ENCODE measurements at regions not wholly inside any gene's neighbourhood (a gene's known extent, or its start where the extent isn't known, plus 50 kb on each side); places are given as distances from the start of the nearest gene placed in this dataset.

DNA sequence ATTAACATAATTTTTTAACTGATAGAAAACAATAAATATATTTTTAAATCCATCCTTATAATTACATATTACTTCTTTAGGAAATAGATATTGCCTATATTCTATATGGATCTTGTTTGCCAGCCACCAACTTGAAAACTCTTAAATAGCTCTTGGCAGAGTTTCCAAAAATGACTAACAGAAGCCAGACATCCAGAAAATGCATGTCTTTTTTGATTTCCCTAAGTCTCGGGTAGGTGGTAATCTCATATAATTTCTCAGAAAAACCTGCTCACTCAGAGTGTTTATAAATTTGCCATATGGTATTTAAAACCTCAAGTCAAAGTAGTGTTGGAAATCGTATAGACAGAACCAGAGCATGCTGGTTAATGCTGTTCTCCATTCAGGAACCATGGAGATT lies 360.4 kb upstream of the FOXG1 start:
- Histone ChIP-seq H3K36me3 (ENCODE audit: control insufficient read depth, insufficient read depth, low read length) (no peaks in the 10 kb centered on the region), H3K4me2 (ENCODE audit: low read length) (no peak overlapping the region), H3K27me3 (ENCODE audit: control insufficient read depth, insufficient read depth, low read length) (no peaks in the 10 kb centered on the region), H3K9me3 (ENCODE audit: control insufficient read depth, low read length) (no peaks in the 10 kb centered on the region), H3K4me3 (ENCODE audit: low read depth, low read length) (no peak overlapping the region), H3K9ac (no peak overlapping the region), H3K4me1 (no peaks in the 10 kb centered on the region), H2AFZ (no peak overlapping the region), H3K27ac (no peak overlapping the region), H3K79me2 (no peaks in the 10 kb centered on the region)
- TF ChIP-seq, protein P1, sequence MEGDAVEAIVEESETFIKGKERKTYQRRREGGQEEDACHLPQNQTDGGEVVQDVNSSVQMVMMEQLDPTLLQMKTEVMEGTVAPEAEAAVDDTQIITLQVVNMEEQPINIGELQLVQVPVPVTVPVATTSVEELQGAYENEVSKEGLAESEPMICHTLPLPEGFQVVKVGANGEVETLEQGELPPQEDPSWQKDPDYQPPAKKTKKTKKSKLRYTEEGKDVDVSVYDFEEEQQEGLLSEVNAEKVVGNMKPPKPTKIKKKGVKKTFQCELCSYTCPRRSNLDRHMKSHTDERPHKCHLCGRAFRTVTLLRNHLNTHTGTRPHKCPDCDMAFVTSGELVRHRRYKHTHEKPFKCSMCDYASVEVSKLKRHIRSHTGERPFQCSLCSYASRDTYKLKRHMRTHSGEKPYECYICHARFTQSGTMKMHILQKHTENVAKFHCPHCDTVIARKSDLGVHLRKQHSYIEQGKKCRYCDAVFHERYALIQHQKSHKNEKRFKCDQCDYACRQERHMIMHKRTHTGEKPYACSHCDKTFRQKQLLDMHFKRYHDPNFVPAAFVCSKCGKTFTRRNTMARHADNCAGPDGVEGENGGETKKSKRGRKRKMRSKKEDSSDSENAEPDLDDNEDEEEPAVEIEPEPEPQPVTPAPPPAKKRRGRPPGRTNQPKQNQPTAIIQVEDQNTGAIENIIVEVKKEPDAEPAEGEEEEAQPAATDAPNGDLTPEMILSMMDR (IDR thresholded peaks at IDR 0.05): no peak

DNA sequence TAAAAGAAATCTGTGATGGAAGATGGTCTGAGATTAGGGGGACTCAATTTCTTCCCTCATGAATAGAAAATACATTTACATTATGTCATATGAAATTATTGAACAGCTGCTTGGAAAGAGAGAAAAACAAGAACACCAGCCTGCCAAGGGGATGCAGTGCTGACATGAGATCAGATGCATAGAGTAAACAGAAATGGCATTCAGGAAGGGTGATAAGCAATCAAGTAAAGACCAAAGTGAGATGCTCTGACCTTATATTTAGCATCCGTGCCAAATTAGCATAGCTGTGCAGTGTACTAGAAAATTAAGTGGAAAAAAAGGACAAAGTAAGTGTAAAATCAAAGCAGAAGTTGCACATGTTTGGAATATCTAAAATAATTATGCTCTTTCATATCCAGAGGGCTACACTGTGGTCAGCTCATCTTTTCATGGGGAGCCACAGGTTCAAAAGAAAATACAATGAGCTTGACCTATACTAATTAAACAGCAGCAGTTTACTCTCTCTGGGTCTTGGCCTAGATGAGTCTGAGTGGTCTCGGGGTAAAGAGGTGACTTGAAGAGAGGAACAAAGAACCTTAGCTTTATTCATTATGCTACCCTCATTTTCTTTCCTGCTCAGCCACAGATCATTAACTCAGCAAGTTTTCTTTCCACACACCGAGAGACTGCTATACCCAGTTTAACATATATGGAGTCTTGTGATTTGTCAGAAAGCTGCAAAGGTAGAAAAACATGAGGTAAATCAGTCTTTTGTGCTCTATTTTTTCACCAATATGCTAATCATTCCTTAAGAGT lies 359.4 kb upstream of the FOXG1 start:
- Histone ChIP-seq H3K4me2 (ENCODE audit: low read length) (no peak overlapping the region), H3K4me3 (ENCODE audit: low read depth, low read length) (no peak overlapping the region), H3K79me2 (no peaks in the 10 kb centered on the region), H3K9me3 (ENCODE audit: control insufficient read depth, low read length) (no peaks in the 10 kb centered on the region), H3K27ac (no peak overlapping the region), H3K4me1 (no peaks in the 10 kb centered on the region), H3K27me3 (ENCODE audit: control insufficient read depth, insufficient read depth, low read length) (no peaks in the 10 kb centered on the region), H3K36me3 (ENCODE audit: control insufficient read depth, insufficient read depth, low read length) (no peaks in the 10 kb centered on the region), H2AFZ (no peak overlapping the region), H3K9ac (no peak overlapping the region)
- TF ChIP-seq, protein P1 (IDR thresholded peaks at IDR 0.05): no peak

DNA sequence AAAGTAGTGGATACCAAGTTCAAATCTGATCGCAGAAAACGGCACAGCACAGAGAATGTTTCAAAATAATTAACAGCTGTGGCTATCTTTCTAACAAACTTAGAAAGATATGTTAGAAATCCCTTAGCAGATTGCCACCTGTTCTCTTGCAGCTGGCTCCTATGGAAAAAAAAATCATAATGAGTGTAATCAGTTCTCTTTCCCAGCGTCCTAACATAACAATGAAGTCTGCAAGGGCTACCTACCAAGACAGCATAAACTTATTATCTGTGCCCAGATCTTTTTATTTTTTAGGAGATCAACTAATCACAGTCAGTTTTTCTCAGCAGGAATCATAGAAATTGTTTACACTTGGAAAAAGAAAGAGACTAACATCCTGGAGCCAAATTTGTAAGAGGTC lies 358.6 kb upstream of the FOXG1 start:
- Histone ChIP-seq H3K9ac (no peak overlapping the region), H3K27ac (no peak overlapping the region)
- TF ChIP-seq, protein P1 (IDR thresholded peaks at IDR 0.05): no peak

DNA sequence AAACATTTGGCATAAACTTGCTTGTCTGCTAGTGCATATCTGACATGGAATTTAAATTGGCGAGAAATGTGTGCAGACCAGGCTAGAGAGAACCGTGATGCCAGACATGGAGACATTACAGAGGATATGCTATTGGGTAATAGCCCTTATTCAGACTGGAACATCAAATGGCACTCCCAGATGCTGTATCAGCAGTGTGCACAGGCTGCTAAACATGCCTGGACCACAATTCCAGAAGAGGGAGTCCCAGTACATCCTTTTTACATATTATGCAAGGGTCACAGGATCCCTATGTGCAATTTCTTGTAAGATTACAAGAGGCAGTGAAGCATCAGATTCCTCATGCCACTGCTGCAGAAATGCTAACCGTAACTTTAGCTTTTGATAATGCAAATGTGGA lies 354.5 kb upstream of the FOXG1 start:
- H3K9me3 ChIP-seq (ENCODE audit: control insufficient read depth, low read length): no peaks in the 10 kb centered on the region
- H3K4me2 ChIP-seq (ENCODE audit: low read length): no peak overlapping the region
- H3K36me3 ChIP-seq (ENCODE audit: control insufficient read depth, insufficient read depth, low read length): no peaks in the 10 kb centered on the region
- H3K27ac ChIP-seq: no peak overlapping the region
- H3K27me3 ChIP-seq (ENCODE audit: control insufficient read depth, insufficient read depth, low read length): no peaks in the 10 kb centered on the region
- no peak overlapping the region for H3K9ac ChIP-seq
- H2AFZ ChIP-seq: no peak overlapping the region
- no peaks in the 10 kb centered on the region for H3K4me1 ChIP-seq
- H3K4me3 ChIP-seq (ENCODE audit: low read depth, low read length): no peak overlapping the region
- TF ChIP-seq, protein P1 (IDR thresholded peaks at IDR 0.05): no peak
- no peaks in the 10 kb centered on the region for H3K79me2 ChIP-seq

More for the DNA sequence above, 358.6 kb upstream of the FOXG1 start:
- Histone ChIP-seq H3K4me3 (ENCODE audit: low read depth, low read length) (no peak overlapping the region), H3K4me2 (ENCODE audit: low read length) (no peak overlapping the region), H3K36me3 (ENCODE audit: control insufficient read depth, insufficient read depth, low read length) (no peaks in the 10 kb centered on the region), H3K9me3 (ENCODE audit: control insufficient read depth, low read length) (no peaks in the 10 kb centered on the region), H3K4me1 (no peaks in the 10 kb centered on the region), H3K27me3 (ENCODE audit: control insufficient read depth, insufficient read depth, low read length) (no peaks in the 10 kb centered on the region), H2AFZ (no peak overlapping the region), H3K79me2 (no peaks in the 10 kb centered on the region)

DNA sequence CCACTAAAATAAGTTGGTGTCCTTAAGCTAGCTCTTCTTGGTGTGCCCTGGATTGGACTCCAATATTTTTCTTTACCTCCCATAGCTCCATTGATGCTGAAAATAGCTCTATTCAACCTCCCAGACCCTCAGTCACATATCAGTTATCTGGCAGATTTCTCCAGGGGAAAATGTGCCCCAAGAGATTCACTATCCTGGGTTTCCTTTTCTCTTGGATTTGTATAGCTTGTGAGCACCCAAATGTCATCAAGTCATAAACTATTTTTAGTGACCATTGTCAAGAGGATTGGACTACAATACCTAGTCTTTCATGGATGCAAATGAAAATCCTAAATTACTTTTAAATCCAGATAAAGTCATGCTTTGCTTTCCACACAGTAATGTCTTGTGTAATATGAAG lies 339.6 kb upstream of the FOXG1 start:
- no peak overlapping the region for H3K4me2 ChIP-seq (ENCODE audit: low read length)
- TF ChIP-seq, protein P1 (IDR thresholded peaks at IDR 0.05): no peak

More for the DNA sequence above, 339.6 kb upstream of the FOXG1 start:
- Histone ChIP-seq H3K27me3 (ENCODE audit: control insufficient read depth, insufficient read depth, low read length) (no peaks in the 10 kb centered on the region), H3K9ac (no peak overlapping the region), H3K27ac (no peak overlapping the region), H2AFZ (no peak overlapping the region), H3K9me3 (ENCODE audit: control insufficient read depth, low read length) (no peaks in the 10 kb centered on the region), H3K4me3 (ENCODE audit: low read depth, low read length) (no peak overlapping the region), H3K4me1 (no peaks in the 10 kb centered on the region), H3K79me2 (no peaks in the 10 kb centered on the region), H3K36me3 (ENCODE audit: control insufficient read depth, insufficient read depth, low read length) (no peaks in the 10 kb centered on the region)

All from parathyroid adenoma (tissue), 2 donors.